HG03139 (cell line): ENCODE measurements at regions not wholly inside any gene's neighbourhood (a gene's known extent, or its start where the extent isn't known, plus 50 kb on each side); places are given as distances from the start of the nearest gene placed in this dataset.

Source experiments
- ATAC-seq: cut with Tn5 transposase; IDR thresholded peaks from one replicate; pipeline ENCODE4 v1.9.1; 2021; ENCODE audit not compliant: unreplicated experiment

- no peak for ATAC-seq
These were observed 825.6 kb upstream of the HS6ST1 start for GRCh38 chr2:129144082-129144791.

- no peak for ATAC-seq
These were observed 827.0 kb upstream of the RAB6C start for GRCh38 chr2:129152514-129152913.

GRCh38 chr2:129160879-129161278 is 818.6 kb upstream of the RAB6C start:
- ATAC-seq: no peak

DNA sequence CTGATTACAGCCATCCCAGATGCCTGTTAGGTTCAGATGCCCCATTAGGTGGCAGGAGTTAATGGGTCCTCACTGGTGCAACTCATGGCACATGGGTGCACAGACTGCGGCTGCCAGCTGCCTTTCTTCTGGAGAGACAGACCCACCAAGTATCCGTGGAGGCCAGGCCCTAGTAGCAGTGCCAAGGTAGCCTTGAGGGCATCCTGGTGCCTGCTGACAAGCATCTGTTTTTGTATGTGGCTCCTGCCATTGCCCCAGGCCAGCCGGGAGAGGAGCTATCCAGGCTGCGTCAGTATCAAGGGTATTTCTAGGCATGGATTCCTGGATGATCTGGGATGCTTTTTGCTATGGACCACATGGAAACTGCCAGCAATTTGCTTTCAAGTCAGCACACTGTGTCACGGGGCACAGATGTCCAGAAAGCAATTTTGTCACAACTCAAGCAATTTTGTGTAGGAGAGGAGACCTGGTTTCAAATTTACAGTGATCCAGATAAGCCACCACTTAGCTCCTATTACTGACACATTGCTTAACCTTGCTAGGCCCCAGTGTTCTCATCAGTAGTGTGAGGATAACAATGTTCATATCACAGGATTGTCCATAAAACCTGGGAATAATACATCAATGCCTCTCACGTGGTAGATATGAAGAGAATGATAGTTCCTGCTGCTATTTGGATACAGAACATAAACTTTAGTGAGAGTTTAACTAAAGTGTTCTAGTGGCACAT is 815.1 kb upstream of the RAB6C start:
- ATAC-seq: no peak

DNA sequence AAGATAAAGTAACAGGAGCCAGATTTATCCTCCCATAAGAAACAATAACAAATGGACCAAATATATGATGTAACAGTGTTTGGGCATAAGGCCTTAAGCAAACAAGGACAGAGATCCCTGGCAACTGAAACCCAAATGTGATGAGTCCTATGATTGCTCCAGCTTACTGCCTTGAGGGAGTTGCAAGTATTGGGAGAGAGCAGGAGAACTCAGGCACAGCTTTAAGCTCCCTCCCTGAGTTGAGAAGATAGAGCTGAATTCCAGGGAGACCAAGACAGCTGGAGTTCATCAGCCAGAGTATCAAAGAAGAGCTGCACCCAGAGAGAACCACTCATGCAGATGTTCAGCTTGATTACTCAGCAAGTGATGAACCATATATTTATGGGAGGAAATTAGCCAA is 814.5 kb upstream of the RAB6C start:
- no peak for ATAC-seq

GRCh38 chr2:129167456-129167855 is 812.0 kb upstream of the RAB6C start:
- ATAC-seq: no peak

DNA sequence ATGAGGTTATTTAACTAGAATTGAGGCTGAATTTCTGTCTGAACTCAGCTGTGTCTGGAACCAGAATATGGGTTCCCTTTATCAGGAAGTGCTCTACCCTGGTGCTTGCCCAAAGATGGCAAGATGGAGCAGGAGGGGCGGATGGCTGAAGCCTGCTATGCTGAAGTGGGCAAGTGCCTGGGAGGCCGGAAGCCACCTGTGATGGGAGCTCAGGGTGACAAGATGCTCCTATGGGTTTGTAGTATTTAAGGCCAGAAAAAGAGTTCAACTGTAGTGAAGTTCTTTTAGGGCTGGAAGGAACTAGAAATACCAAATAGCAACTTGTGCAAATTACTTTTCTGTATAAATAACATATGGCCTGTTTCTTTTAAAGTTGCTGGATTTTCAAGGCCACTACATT is 808.9 kb upstream of the RAB6C start:
- ATAC-seq: no peak

- ATAC-seq: no peak
These were observed 805.3 kb upstream of the RAB6C start for GRCh38 chr2:129174143-129174542.

GRCh38 chr2:129175051-129175450 is 804.4 kb upstream of the RAB6C start:
- ATAC-seq: no peak

- no peak for ATAC-seq
These were observed 803.1 kb upstream of the RAB6C start for GRCh38 chr2:129176375-129176774.

DNA sequence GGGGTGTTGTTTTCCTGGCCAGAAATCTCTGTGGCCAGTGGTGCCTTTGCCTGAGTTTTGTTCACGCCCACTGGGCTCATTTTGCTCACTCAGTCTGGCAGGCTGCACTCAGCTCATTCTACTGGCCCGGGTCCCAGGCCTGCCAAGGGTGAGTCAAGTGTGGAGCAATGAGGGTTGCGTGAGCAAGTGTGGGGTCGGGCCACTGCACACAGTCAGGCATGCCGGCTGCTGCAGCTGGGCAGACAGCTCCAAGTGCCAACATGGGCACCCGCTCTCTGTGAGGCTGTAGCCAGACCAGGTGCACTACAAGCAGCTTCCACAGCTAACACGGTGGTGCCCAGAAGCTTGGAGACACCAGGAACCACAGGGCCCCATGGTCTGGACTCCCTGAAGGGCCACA is 801.1 kb upstream of the RAB6C start:
- ATAC-seq: no peak

- no peak for ATAC-seq
These were observed 800.3 kb upstream of the RAB6C start for GRCh38 chr2:129179199-129179598.

DNA sequence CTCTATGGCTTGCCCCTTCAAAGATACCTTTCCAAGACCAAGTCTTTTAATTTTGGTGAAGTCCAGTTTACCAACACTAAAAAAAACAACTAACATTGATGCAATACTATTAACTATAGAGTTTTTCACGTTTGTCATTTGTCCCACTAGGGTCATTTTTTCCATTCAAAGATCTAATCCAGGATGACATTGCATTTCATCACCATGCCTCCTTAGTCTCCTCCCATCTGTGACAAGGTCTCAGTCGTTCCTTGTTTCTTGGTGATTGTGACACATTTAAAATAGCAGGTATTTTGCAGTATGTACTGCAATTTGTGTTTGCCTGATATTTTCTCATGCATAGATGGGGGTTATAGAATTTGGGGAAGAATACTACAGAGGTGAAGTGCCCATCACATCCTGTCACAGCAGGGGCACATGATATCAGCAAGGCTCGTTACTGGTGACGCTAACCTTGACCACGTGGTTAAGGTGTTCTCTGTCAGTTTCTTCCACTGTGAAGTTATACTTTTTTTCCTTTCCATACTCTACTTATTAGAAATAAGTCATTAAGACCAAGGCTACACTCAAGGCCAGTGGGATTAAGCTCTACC is 799.2 kb upstream of the RAB6C start:
- ATAC-seq: no peak

DNA sequence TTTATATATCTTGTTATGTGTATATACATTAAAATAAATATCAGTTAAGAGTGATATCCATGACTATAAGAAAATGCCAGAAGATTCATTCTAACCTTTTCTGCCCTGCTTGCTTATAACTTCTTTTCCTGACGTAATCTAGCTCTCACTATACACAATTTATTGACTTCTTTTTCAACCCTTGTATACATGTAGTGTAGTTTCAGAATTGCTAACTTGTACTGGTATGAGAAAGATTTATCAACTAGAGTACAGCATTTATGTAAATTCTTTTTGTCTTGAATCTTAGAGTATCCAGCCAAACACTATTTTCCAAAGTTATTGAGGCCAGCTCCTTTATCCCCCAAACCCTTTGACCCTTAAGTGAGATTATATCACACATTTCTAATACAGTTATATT is 798.0 kb upstream of the RAB6C start:
- ATAC-seq: no peak

- no peak for ATAC-seq
These were observed 797.5 kb upstream of the RAB6C start for GRCh38 chr2:129181963-129182362.

GRCh38 chr2:129187343-129187742 is 792.1 kb upstream of the RAB6C start:
- no peak for ATAC-seq

DNA sequence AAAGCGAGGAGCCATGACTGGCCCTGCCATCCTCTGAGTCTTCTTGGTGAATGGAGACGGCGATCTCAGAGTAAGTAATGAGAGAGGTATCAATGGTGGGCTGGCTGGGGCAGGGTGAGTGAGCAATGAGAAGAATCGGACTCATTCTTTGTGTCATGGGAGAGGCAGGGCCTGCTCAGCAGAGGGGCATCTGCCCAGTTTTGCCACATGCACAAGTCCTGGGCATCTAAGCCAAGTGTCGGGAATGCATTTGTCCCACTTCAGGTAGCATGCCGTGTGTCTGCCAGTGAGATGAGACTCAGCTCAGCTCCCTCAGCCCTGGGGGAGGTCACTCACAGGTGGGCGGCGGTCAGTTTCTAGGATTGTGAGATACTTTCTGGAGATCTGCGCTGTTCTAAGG is 791.0 kb upstream of the RAB6C start:
- ATAC-seq: no peak

GRCh38 chr2:129189617-129190319 is 789.7 kb upstream of the RAB6C start:
- no peak for ATAC-seq

- ATAC-seq: no peak
These were observed 789.0 kb upstream of the RAB6C start for GRCh38 chr2:129190494-129190893.

- ATAC-seq: no peak
These were observed 787.9 kb upstream of the RAB6C start for GRCh38 chr2:129191530-129191929.

DNA sequence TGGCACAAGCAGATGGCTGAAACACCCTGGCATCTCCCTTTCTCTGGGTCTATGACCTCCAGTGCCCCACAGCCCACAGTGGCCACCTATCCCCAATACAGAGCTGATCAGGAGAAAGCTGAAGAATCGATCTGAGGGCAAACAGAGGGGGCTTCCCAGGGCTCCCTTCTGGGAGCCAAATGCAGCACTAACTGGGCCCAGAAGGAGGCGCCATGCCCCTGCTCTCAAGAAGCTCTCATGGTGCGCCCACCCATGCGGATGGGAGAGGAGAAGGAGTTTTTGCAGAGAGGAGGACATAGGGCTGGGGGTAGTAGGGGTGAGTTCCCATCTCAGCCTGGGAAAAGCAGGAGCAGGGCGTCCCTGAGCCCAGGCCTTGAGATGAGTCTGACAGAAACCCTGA is 787.3 kb upstream of the RAB6C start:
- no peak for ATAC-seq

GRCh38 chr2:129192841-129193253 is 786.6 kb upstream of the RAB6C start:
- ATAC-seq: no peak
